ENCODE measurements at regions not wholly inside any gene's neighbourhood (a gene's known extent, or its start where the extent isn't known, plus 50 kb on each side); places are given as distances from the start of the nearest gene placed in this dataset. TPM values are rescaled to one million over a fixed set of nuclear protein-coding genes. Genes with fewer than 3 reads are reported as not detected.

Small RNA genes lying in the stretch of these regions (small RNA-seq; reads per million reads assigned to genes)
- gene SNRPCP14 (ENCODE audit: low replicate concordance) = not detected

All from skin of body (tissue), 1 donor.